Caco-2 (cell line): ENCODE measurements at regions not wholly inside any gene's neighbourhood (a gene's known extent, or its start where the extent isn't known, plus 50 kb on each side); places are given as distances from the start of the nearest gene placed in this dataset.

Experiments
- BruUV-seq: library from RNA; stranded (reverse); fragments of 400-500 nt; replicated peaks from 2 replicates; lab custom pipeline; 2021; lab: Mats Ljungman, UMichigan
- CTCF ChIA-PET: fragments of 300-600 bp; sonication (Branson Sonifier 250); formaldehyde crosslinking; loops from one replicate; lab custom pipeline; 2022; ENCODE audit warnings: antibody characterized with exemption; lab: Charles Lee
- POLR2A ChIA-PET: fragments of 300-600 bp; sonication (Branson Sonifier 250); formaldehyde crosslinking; loops from one replicate; lab custom pipeline; 2022; ENCODE audit warnings: antibody characterized with exemption; lab: Charles Lee
- DNase-seq, 2 experiments: peaks; one replicate each; pipeline versions ENCODE4 v3.0.0 to v3.0.0-alpha.2; 2020 to 2022
- H3K27me3 ChIP-seq: replicated peaks from 2 replicates; pipeline ENCODE4 v1.6.0; 2011; ENCODE audit warnings: low read length; ENCODE audit not compliant: control insufficient read depth, insufficient read depth
- H3K36me3 ChIP-seq: 2 replicates; pipeline ENCODE4 v1.5.1; 2011; ENCODE audit warnings: low read length; ENCODE audit not compliant: control insufficient read depth, insufficient read depth
- H3K4me1 ChIP-seq: fragments of 250-450 bp; sonication (Bioruptor Pico); 2 replicates; pipeline ENCODE4 v1.5.1; 2020; ENCODE audit warnings: mild to moderate bottlenecking
- H3K4me3 ChIP-seq: 2 replicates; pipeline ENCODE4 v1.5.1; 2011; ENCODE audit warnings: low read depth, mild to moderate bottlenecking, control low read depth, low read length
- H3K9me3 ChIP-seq: fragments of 250-450 bp; sonication (Bioruptor Pico); 2 replicates; pipeline ENCODE4 v1.5.1; 2020; ENCODE audit warnings: mild to moderate bottlenecking, moderate library complexity
- H3K27ac Mint-ChIP-seq: one replicate; pipeline ENCODE4 v1.8.0; 2022; ENCODE audit warnings: mixed read lengths; ENCODE audit not compliant: unreplicated experiment
- H3K27me3 Mint-ChIP-seq: one replicate; pipeline ENCODE4 v1.8.0; 2022; ENCODE audit warnings: mixed read lengths; ENCODE audit not compliant: insufficient read depth, unreplicated experiment
- H3K36me3 Mint-ChIP-seq: one replicate; pipeline ENCODE4 v1.8.0; 2022; ENCODE audit warnings: mild to moderate bottlenecking, mixed read lengths; ENCODE audit not compliant: insufficient read depth, unreplicated experiment
- H3K4me1 Mint-ChIP-seq: one replicate; pipeline ENCODE4 v1.8.0; 2022; ENCODE audit warnings: low read depth, mixed read lengths; ENCODE audit not compliant: unreplicated experiment
- H3K4me3 Mint-ChIP-seq: one replicate; pipeline ENCODE4 v1.8.0; 2022; ENCODE audit warnings: mild to moderate bottlenecking, moderate library complexity, mixed read lengths; ENCODE audit not compliant: unreplicated experiment
- H3K9me3 Mint-ChIP-seq: one replicate; pipeline ENCODE4 v1.8.0; 2022; ENCODE audit warnings: mixed read lengths; ENCODE audit not compliant: unreplicated experiment
- CTCF ChIP-seq, 2 experiments: fragments of 200-600 bp in 1 of 2; IDR thresholded peaks; 1 replicate in 1 of 2; 2 replicates in 1 of 2; pipeline versions ENCODE4 v1.5.1 to v1.8.0; 2011 to 2022; ENCODE audit warnings: antibody characterized with exemption in 1 of 2, control low read depth in 1 of 2, inconsistent platforms in 1 of 2, low read depth in 1 of 2, low read length in 1 of 2, mild to moderate bottlenecking in 1 of 2, moderate library complexity in 1 of 2; ENCODE audit not compliant: insufficient read depth in 1 of 2, severe bottlenecking in 1 of 2, unreplicated experiment in 1 of 2
- intact Hi-C: fragments of 100-400 bp; cut with micrococcal nuclease; formaldehyde crosslinking; loops from one replicate; pipeline ENCODE4 v1.10.0; 2022; ENCODE audit not compliant: unreplicated experiment

GRCh38 chr13:88627071-88627470 is 955.9 kb downstream of the SLITRK5 start:
- H3K4me3 ChIP-seq: no peak overlapping the region
- intact Hi-C loops: no loop called here
- H3K4me3 Mint-ChIP-seq: no peak overlapping the region
- no peaks in the 10 kb centered on the region for H3K36me3 Mint-ChIP-seq
- no peak for DNase-seq
- H3K9me3 ChIP-seq: 0 out of 2 replicates have a peak, but pooled peaks cover 5% of the 10 kb centered on the region
- no peak for TF ChIP-seq CTCF (IDR thresholded peaks at IDR 0.05; ENCODE audit: insufficient read depth in 1 of 2, low read depth in 1 of 2, low read length in 1 of 2, severe bottlenecking in 1 of 2, unreplicated experiment in 1 of 2)
- BruUV-seq: no TSS peak
- no peaks in the 10 kb centered on the region for H3K4me1 ChIP-seq
- H3K4me1 Mint-ChIP-seq: no peaks in the 10 kb centered on the region
- ChIA-PET POLR2A (no interaction called here), CTCF (interaction anchor here (0.6 kb wide), 1 partner anchor 63 kb away, joined by 4 read pairs; no protein-coding TSS in a partner anchor)
- no peaks in the 10 kb centered on the region for H3K27me3 ChIP-seq
- H3K36me3 ChIP-seq: no peaks in the 10 kb centered on the region
- no peaks in the 10 kb centered on the region for H3K27me3 Mint-ChIP-seq
- H3K9me3 Mint-ChIP-seq: peaks cover 7% of the 10 kb centered on the region
- no peak overlapping the region for H3K27ac Mint-ChIP-seq

DNA sequence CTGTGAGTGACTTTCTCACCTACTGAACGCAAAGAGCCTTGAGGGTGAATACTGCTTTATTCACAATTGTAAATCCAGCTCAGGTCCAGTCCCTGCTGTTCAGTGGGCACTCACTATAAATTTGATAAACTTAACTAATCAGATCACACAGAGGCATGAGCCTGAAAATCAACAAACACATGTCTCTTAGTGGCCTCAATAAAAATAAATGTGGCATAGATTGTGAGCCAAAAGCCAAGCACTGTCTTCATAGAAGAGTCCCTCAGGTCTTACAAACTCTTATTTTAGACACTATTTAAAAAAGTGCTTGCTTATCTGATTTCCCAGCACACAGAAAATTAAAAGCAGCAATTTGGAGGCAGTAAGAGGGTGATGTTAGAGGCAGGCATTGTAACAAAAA is 957.7 kb downstream of the SLITRK5 start:
- H3K36me3 ChIP-seq: no peaks in the 10 kb centered on the region
- no peak overlapping the region for H3K27ac Mint-ChIP-seq
- no peak overlapping the region for H3K4me3 Mint-ChIP-seq
- H3K4me1 ChIP-seq: no peaks in the 10 kb centered on the region
- H3K9me3 Mint-ChIP-seq: no peaks in the 10 kb centered on the region
- ChIA-PET POLR2A (no interaction called here), CTCF (no interaction called here)
- intact Hi-C loops: no loop called here
- H3K4me1 Mint-ChIP-seq: no peaks in the 10 kb centered on the region
- H3K9me3 ChIP-seq: no peaks in the 10 kb centered on the region
- BruUV-seq: no TSS peak
- TF ChIP-seq CTCF (IDR thresholded peaks at IDR 0.05; ENCODE audit: insufficient read depth in 1 of 2, low read depth in 1 of 2, low read length in 1 of 2, severe bottlenecking in 1 of 2, unreplicated experiment in 1 of 2): no peak
- H3K36me3 Mint-ChIP-seq: no peaks in the 10 kb centered on the region
- DNase-seq: no peak
- no peaks in the 10 kb centered on the region for H3K27me3 ChIP-seq
- H3K27me3 Mint-ChIP-seq: no peaks in the 10 kb centered on the region
- H3K4me3 ChIP-seq: no peak overlapping the region

DNA sequence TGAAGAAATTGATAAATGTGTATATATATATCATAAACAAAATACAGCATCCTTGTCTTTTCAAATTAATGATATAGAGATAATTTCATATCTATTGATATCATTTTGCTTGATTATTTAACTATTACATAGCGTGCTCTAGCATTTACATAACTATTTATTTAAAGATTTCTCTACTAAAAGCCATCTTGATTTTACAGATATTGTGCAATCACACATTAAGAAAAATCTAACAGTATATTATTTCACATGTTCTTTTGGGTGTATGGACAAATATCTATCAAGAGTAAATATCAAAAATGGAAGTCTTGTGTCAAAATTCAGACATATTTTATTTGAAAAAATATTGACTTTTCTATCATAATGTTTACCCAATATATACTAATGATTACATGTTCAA is 966.8 kb downstream of the SLITRK5 start:
- TF ChIP-seq CTCF (IDR thresholded peaks at IDR 0.05; ENCODE audit: insufficient read depth in 1 of 2, low read depth in 1 of 2, low read length in 1 of 2, severe bottlenecking in 1 of 2, unreplicated experiment in 1 of 2): no peak
- BruUV-seq: no TSS peak

More for the DNA sequence above, 966.8 kb downstream of the SLITRK5 start:
- Histone ChIP-seq H3K4me1 (no peaks in the 10 kb centered on the region), H3K27me3 (no peaks in the 10 kb centered on the region), H3K4me3 (no peak overlapping the region), H3K9me3 (peaks cover under 1% of the 10 kb centered on the region; the same call in 1 of the 2 replicates), H3K36me3 (no peaks in the 10 kb centered on the region)
- no peaks in the 10 kb centered on the region for H3K27me3 Mint-ChIP-seq
- no peaks in the 10 kb centered on the region for H3K4me1 Mint-ChIP-seq
- CTCF ChIA-PET: no interaction called here
- H3K9me3 Mint-ChIP-seq: peaks cover 3% of the 10 kb centered on the region
- no peak overlapping the region for H3K4me3 Mint-ChIP-seq
- intact Hi-C loops: no loop called here
- POLR2A ChIA-PET: no interaction called here
- DNase-seq: no peak
- H3K27ac Mint-ChIP-seq: no peak overlapping the region
- no peaks in the 10 kb centered on the region for H3K36me3 Mint-ChIP-seq
